Activated CD4-positive, CD25-positive, alpha-beta regulatory T cell treated with anti-CD3 and anti-CD28 coated beads, Interleukin-2, amount 50 U/mL, for 72 hours (primary cell): ENCODE measurements at regions not wholly inside any gene's neighbourhood (a gene's known extent, or its start where the extent isn't known, plus 50 kb on each side); places are given as distances from the start of the nearest gene placed in this dataset.
"Not testable (repeated sequence)": the region's sequence is repeated elsewhere in the genome, so short reads cannot be mapped to it uniquely, and the experiment has no call there.

ENCODE experiments used
- DNase-seq: peaks from one replicate; pipeline ENCODE4 v3.0.0; 2021

DNA sequence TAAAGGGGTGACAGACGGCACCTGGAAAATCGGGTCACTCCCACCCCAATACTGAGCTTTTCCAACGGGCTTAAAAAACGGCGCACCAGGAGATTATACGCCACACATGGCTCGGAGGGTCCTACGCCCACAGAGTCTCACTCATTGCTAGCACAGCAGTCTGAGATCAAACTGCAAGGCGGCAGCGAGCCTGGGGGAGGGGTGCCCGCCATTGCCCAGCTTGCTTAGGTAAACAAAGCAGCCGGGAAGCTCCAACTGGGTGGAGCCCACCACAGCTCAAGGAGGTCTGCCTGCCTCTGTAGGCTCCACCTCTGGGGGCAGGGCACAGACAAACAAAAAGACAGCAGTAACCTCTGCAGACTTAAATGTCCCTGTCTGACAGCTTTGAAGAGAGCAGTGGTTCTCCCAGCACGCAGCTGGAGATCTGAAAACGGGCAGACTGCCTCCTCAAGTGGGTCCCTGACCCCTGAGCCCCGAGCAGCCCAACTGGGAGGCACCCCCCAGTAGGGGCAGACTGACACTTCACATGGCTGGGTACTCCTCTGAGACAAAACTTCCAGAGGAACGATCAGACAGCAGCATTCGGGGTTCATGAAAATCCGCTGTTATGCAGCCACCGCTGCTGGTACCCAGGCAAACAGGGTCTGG is 162.8 kb upstream of the GJE1 start:
- not testable (repeated sequence) for DNase-seq

DNA sequence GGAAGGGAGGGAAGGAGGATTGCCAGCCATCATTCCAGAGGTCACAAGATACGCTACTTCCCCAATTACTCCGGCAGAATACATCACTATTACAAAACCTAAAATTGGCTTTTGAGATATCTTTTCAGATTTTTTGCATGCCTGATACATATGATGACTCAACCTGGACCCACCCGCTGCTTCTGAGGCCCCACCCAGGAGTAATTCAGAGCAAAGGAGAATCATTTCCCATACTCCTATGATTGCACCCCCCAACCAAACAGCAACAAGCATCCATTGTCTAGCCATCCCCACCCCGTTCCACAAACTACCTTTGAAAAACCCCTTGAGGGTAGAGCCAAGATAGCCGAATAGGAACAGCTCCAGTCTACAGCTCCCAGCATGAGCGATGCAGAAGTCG is 163.5 kb upstream of the GJE1 start:
- no peak for DNase-seq

DNA sequence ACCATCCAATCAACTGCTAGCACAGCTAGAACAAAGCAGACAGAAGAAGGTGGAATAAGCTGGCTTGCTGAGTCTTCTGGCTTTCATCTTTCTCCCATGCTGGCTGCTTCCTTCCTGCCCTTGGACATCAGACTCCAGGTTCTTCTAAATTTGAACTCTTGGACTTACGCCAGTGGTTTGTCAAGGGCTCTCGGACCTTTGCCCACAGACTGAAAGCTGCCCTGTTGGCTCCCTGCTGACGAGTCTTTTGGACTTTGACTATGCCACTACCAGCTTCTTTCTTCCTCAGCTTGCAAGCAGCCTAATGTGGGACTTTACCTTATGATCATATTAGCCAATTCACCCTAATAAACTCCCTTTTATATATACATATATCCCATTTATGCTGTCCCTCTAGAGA is 164.1 kb upstream of the GJE1 start:
- no peak for DNase-seq

DNA sequence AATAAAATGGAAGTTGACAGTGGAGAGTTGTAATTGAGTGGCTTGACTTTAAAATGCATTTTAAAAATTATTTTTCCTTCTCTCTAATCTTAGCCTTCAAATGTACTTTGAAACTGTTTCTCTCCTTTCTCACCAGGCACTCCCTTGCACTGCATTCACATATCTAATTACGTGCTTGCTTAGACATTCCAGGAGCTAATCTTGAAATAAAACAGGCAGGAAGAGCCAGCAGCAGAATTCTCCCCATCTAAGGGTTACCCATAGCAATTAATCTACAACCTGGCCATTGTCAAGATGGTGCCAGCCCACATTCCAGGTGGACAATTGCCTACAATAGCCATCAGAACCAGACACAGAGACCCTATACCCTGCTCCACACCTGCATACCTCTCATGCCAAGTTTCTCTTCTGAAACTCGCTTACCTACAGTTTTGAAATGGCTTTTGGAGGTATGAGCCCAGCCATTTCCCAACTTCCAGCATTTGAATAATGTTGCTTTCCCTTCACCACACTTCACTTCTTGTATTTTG is 167.6 kb upstream of the GJE1 start:
- DNase-seq = no peak

DNA sequence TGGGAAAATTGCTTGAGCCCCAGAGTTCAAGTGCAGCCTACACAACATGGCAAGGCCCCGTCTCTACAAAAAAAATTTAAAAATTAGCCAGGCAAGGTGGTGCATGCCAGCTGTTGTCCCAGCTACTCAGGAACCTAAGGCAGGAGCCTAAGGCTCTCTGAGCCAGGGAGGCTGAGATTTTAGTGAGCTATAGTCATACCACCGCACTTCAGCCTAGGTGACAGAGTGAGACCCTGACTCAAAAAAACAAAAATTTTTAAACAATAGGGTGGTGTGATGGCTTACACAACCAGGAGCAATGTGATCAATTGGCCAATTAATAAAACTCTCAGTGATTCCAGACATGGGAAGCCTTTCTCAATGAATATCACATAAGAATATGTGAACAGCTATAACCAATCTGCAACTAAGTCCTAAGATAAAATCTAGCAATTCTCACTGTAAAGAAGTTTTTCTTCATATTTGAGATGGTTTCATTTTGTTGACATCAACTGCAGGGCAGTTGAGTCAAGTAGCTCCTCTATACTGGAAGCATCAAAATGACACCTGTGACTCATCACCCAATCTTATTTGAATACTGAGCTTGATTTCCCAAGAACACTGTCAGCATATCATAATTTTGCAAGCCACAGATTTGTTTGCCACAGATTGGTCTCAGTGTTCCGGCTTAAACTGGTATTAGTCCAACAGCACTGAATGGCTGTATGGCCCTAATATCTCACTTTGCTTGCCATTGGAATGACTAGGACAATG is 169.0 kb upstream of the GJE1 start:
- no peak for DNase-seq

DNA sequence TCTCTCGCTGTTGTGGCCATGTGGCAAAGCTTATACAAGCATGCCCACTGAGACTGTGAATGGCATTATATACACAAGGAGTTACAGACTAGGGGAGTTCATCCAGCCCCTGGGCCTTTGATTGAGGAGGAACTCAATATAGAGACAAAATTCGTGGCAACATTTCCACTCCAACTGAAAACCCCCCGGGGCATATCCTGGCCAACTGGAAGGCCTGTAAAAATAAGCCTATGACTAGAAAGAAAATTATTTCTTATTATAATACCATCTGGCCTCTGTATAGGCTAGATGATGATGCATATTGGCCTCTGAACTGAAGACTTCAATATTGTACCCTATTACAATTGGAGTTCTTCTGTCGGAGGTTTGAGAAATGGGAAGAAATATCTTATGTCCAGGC is 175.5 kb upstream of the GJE1 start:
- no peak for DNase-seq

DNA sequence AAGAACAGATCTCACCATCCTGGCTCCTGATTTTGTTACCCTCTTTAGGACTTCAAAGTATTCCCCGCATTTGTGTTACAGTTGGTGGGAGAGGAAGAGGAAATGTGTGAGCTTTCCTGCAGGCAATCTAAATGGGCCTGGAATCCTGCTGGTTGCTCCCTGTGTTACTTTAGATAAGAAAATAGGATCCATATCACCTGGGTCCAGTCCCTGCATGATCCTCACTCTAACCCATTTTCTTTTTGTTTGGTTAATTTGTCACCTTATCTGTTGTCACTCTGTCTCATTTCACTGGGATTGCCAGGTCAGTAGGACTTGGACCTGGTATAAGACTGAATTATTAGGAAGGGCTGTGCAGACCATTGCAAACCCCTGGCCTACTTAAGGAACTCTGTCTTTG is 175.9 kb upstream of the GJE1 start:
- DNase-seq = no peak

DNA sequence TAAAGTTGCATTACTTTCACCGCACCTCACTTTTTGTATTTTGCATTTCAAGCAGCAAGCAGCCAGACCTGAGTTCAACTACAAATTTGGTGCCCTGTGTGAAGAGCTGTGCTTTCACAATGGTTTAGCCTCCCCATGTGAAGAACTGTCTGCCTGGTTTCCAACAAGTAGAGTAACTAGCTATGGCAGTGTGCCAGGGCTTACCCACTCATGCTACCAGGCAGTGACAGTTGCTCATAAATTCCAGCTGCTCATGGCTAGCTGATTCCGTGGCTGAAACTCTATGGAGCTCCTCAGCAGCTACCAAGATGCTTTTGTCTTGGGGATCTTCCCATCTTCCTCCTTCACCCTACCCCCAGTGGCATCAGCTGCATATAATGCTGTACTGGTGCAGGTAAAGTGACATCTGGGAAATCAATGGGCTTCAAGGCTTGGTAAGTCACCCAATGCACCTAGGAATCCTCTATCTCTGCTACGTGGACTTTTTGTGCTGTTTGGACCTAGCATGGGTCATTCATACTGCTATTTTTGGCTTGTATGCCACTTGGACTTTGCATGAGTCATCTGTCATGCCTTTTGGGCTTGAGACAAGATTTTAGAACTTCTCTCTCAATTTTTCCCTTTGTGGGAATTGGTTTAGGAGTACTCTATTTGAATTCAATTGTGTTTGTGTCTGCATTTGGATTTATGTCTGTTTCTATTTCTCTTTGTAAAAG is 176.5 kb upstream of the GJE1 start:
- no peak for DNase-seq

DNA sequence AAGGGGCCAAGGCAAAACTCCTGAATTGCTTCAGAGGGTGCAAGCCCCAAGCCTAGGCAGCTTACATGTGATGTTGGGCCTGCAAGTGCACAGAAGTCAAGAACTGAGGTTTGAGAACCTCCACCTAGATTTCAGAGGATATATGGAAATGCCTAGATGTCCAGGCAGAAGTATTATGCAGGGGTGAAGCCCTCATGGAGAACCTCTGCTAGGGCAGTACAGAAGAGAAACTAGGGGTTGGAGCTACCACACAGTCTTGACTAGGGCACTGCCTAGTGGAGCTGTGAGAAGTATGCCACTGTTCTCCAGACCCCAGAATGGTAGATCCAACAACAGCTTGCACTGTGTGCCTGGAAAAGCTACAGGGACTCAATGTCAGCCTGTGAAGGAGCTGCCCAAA is 179.7 kb upstream of the GJE1 start:
- DNase-seq = no peak

DNA sequence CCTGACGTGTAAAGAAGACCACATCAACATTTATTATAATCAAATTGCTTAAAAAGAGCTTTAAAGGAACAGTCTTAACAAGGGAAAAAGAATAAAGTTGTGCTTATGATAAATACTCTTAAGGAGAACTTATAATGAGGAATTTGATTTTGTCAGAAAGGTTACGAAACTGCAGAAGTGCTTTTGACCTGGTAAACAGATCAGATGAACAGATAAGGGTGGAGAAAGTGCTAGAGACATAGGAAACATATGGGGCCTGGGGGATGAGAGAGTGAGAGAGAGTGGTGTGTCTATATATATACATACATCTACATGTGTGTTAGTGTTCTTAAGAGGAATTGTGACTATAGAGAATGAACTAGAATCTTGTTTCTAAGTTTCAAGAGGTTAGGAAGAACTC is 186.2 kb upstream of the GJE1 start:
- DNase-seq = no peak

DNA sequence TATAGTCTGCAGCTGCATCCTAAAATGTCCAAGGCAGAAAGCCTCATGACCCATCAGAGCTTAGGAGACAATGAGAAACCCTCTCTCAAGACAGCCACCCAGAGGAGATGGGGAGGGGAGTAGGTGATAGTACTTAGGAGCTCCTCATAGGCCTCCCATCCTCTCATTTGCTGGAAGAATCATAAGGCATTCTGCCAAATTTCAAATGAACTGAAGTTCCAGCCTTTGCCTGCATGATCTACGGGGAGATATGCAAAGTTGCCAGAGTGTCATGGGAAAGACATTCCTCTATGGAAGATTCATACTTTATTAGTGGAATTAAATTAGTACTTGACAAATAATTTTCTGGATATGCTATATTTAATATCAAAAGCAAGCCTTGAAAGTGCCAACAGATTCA is 194.1 kb upstream of the GJE1 start:
- DNase-seq = no peak

DNA sequence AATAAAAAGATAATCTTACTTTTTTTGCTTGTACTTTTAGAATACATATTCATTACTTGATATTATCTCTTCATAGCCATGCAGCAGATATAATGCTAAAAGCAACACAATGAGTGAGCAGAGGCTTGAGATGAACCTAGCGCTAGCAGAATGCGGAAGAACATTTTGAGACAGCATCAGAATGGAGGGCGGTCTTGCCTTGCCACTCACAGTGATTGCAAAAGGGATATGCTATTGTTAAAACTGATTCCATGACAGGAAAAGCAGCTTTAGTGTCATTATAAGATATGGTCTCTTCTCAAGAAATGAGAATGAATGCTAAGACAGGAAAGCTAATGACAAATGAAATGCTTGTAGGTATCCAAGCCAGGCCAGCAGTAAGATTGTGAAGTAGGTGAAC is 200.0 kb upstream of the GJE1 start:
- no peak for DNase-seq

DNA sequence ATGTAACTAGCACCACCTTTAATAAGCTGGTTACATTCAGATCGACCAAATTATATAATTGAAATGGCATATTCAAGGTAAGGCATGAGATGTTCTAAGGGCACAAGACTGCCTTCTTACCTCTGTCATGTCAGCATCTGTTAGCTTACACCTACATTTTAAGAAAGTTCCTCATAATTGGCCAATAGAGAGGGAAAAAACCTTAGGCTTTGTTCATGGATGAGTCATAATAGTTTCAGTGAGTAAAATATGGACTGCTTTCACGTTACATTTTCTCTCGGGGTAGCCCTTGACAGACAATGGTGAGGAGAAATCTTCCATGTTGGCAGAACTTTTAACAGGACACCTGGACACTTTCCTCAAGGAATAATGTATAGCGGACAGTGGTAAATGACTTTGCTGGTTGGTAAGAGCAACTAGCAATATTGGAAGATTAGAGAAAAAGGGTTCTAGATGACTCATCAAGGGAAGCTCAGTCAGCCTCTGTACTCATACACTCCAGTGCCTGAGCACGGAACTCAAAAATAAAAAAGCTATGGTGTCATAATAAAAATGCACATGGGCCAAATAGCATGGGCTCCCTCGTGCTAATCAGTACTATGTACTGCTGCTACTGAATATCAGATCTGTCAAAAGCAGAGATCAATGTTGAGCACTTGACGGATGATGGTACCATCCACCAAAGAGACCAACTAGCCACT is 206.4 kb upstream of the GJE1 start:
- DNase-seq = not testable (repeated sequence)

DNA sequence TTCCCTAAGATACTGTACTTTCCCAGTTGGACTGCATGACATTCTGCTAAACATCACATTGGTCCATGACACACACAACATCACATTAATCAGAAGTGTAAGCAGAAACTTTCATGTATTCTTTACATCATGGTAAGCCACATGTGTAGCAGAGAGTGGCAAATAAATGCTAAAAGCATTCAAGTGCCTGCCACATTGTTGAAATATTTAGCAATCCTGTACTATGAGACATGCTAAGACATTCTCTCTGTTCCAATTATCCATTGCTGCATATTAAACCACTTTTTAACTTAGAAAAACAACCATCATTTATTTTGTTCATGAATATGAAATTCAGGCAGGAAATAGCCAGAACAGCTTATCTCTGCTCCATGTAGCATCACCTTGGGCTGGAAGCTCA is 207.7 kb upstream of the GJE1 start:
- no peak for DNase-seq

DNA sequence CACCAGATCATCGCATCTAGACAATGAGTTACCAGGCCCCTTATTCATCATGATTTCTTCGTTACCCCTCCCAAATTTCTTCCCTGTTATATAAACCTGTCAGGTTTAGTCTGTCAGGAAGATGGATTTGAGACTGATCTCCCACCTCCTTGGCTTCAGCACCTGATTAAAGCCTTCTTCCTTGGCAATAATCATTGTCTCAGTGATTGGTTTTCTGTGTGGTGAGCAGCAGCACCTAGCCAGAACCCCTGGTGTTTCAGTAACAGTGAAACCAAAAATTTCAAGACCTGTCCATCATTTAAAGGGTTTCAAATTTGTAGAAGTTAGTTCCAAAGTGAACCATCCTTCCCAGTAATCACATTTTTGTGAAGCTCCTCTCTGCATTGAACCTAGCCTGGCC is 209.8 kb upstream of the GJE1 start:
- DNase-seq = no peak

DNA sequence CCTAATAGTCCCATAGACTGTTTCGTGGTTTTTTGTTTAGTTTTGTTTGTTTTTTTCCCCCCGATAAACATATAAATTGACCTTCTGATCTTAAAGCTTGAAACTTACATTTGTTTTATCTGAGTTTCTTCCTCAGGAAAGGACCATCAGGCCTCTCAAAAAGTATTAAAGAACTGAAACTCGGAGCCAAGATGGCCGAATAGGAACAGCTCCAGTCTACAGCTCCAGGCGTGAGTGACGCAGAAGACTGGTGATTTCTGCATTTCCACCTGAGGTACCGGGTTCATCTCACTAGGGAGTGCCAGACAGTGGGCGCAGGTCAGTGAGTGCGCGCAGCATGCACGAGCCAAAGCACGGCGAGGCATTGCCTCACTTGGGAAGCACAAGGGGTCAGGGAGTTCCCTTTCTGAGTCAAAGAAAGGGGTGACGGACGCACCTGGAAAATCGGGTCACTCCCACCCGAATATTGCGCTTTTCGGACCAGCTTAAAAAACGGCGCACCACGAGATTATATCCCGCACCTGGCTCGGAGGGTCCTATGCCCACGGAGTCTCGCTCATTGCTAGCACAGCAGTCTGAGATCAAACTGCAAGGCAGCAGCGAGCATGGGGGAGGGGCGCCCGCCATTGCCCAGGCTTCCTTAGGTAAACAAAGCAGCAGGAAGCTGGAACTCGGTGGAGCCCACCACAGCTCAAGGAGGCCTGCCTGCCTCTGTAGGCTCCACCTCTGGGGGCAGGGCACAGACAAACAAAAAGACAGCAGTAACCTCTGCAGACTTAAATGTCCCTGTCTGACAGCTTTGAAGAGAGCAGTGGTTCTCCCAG is 215.8 kb upstream of the GJE1 start:
- DNase-seq = not testable (repeated sequence)

DNA sequence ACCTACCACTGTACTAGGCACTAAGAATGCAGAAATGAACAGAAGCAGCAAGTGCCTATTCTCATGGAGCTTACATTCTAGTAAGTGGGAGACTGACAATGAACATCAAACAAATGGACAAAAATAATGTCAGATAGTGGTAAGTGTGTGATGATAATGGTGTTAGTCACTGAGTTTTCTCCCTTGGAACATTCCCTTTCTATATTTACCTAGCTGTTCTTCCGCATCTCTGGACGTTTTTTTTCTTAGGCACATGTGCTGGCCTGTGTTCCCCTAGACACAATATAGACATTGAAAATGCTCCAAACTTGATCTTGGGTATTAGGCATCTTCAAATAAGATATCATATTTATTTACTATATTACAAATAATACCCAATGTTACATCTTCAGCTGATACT is 218.1 kb upstream of the GJE1 start:
- no peak for DNase-seq

DNA sequence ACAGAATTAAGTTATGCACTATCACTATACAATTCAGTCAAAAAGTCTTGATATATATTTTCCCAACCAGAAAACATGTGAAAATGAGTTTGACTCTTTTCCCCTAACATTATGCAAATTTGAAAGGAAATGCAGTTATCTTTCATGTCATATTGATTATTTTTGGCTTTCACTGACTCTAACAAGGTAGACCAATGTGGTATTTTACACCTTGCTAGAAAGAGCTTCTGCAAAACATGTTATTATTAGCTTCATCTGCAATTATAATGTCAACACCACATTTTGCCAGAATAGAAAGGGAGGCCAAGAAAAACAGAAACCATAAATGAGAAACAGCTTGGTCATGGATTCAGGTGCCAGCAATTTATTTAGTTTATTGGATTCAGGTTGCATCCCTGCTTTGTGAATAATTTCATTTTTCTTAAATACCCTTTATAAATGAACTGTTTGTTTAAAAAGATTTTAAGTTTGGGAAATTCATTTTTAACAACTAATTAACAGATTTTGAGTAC is 226.1 kb upstream of the GJE1 start:
- no peak for DNase-seq

DNA sequence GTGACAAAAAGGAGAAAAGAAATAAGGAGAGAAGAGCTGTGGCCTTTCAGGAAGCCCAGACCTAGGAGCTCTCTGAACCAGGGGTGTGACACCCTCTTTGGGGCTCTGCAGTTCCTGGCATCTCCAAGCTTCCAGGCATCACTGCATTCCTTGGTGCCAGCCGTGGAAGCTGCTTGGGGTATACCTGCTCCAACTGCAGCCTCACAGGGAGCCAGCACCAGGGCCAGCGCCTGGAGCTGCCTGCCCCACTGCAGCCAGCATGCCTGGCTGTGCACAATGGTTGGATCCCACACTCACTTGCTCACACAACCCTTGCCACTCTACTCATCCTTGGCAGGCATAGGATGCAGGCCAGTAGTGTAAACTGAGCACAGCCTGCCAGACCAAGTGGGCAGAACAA is 242.1 kb upstream of the GJE1 start:
- DNase-seq = no peak

DNA sequence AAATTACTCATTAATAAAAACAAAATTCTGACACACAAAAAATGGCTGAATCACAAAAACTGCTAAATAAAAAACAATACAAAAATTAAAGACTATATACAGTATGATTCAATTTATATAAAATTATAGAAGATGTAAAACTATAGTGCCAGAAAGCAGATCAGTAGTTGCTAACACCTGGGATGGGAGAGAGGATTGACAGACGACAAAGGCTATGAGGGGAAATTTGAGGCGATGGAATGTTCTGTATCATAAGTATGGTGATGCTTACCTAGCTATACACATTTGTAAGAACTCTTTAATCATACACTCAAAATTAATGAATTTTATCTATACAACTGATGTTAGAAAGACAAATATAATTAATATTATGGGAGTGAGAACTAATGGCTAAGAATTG is 247.9 kb upstream of the GJE1 start:
- no peak for DNase-seq

DNA sequence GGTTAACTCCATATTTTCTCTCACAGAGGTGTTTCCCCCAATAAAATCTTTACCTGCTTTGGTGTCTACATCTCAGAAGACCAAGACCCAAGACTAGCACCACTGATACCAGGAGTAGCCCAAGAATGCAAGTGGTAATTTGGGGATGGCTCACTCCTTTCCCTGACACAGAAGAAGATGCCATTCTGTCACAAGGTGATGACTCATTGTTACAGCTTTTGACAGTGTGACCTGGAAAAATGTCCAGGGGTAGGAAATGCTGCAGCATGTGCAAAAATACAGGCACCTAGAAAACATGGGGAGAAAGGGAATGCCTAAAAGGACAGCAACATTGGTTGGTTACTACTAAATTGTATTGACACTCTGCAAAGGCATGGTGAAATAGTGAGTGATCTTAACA is 254.0 kb upstream of the GJE1 start:
- no peak for DNase-seq

DNA sequence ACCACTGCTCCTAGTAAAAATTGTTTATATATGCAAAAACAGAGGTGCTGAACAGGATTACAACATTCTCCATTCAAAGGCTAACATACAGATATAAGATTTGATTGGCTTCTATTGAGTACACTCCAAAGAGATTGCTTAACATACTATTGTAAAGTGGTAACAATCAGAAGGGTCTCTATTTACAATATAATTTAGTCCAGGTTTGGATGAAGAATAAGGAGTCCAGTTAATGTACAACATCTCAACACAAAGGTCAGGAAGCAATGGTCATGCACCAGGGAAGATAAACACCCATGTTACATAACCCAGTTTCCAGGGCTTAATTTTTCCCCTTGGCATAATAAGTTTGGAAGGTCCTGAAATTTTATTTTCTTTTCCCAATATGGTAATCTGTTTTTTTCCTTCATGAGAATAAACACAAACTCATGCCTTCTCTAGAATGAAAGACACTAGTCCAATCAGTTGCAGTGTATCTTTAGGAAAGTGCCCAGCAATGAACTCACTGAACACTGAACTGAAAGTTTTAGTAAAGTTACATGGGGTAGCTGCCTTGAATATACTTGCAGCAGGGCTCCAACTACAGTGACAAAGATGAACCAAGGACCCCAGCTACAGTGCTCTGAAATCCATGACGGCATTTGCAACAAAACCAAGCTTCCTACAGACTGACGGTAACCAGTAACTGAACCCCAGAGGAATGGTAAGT is 255.3 kb upstream of the GJE1 start:
- DNase-seq = no peak
